ENCODE measurements at regions not wholly inside any gene's neighbourhood (a gene's known extent, or its start where the extent isn't known, plus 50 kb on each side); places are given as distances from the start of the nearest gene placed in this dataset.
A peak's percentile ranks its signal among the peaks of the same experiment; 100 is the strongest.
"Not testable (repeated sequence)": the region's sequence is repeated elsewhere in the genome, so short reads cannot be mapped to it uniquely, and the experiment has no call there.

DNA sequence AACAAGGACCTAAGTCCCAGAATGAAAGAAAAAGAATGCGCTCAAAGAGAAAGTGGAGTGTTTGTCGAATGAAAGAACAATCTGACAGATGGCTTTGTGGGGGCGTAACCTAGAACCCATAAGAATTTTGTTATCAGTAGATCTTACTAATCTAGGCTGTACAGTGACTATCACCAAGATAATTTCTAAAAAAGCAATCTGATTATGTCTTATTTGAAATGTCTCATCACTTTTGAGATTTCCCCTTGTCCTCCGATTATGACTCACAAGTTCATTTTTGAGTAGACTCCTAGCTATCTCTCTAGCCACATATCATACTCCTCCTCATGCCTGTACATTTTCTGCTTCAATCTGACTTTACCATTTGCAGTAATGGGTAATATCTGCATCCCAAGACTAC, 135.6 kb upstream of the SMARCA2 start:
- Histone ChIP-seq H3K27me3 (no peaks in the 10 kb centered on the region), H3K4me1 (peaks cover 8% of the 10 kb centered on the region), H3K27ac (no peak overlapping the region), H3K4me3 (no peak overlapping the region), H3K36me3 (no peaks in the 10 kb centered on the region), H3K9me3 (no peaks in the 10 kb centered on the region), H4K20me1 (no peaks in the 10 kb centered on the region), H3K9ac (no peak overlapping the region), H3K4me2 (no peak overlapping the region)
- TF ChIP-seq Cebpa-rat (IDR thresholded peaks at IDR 0.05), result no peak

- H3K36me3 ChIP-seq, result no peaks in the 10 kb centered on the region
- H3K4me2 ChIP-seq, result no peak overlapping the region
- H4K20me1 ChIP-seq, result no peaks in the 10 kb centered on the region
- H3K9ac ChIP-seq, result no peak overlapping the region
- H3K4me3 ChIP-seq, result no peak overlapping the region
- TF ChIP-seq Cebpa-rat (IDR thresholded peaks at IDR 0.05), result no peak
- peaks cover 8% of the 10 kb centered on the region for H3K4me1 ChIP-seq
- no peak overlapping the region for H3K27ac ChIP-seq
- H3K27me3 ChIP-seq, result no peaks in the 10 kb centered on the region
- no peaks in the 10 kb centered on the region for H3K9me3 ChIP-seq
Measured at GRCh38 chr9:1880038-1880565, 135.0 kb upstream of the SMARCA2 start.

GRCh38 chr9:1881708-1882295, 133.3 kb upstream of the SMARCA2 start:
- H3K4me3 ChIP-seq, result no peak overlapping the region
- H3K4me1 ChIP-seq, result peaks cover 8% of the 10 kb centered on the region
- no peaks in the 10 kb centered on the region for H3K9me3 ChIP-seq
- no peak for TF ChIP-seq Cebpa-rat (IDR thresholded peaks at IDR 0.05)
- H3K27me3 ChIP-seq, result no peaks in the 10 kb centered on the region
- H4K20me1 ChIP-seq, result no peaks in the 10 kb centered on the region
- H3K27ac ChIP-seq, result no peak overlapping the region
- no peak overlapping the region for H3K9ac ChIP-seq
- no peaks in the 10 kb centered on the region for H3K36me3 ChIP-seq
- H3K4me2 ChIP-seq, result no peak overlapping the region

DNA sequence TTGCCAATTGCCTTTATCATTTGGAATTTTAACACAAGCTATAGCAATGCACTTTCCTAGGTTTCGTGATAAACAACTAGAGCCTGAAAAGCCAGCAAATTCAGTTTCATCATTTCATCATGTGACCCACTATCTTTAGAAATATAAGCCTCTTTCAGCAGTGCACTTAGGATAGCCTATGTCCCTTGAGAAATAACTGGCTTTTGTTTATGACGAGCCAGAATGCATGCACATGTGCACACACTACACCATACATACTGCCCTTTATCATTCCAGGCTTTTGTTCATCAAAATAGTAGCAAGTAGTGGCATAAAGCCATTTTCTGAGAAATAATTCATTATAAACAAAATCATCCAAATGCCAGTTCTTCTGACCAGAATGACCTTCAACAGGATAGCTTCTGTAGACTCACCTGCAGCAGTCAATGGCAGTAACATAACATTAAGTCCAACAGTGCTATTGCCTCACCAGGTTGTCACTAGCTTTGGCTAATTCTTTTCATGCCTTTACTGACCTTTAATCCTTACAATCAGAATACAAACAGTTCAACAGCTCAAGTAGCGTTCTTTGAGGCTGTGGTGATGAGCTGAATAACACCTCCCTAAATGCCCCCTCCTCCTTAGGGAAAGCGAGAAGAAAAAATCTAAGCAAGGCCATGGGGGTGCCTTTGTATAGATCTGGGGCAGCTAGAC, 132.3 kb upstream of the SMARCA2 start:
- Histone ChIP-seq H3K4me2 (peak overlapping the region; percentile 30; the same call in 1 of the 2 replicates), H3K27me3 (no peaks in the 10 kb centered on the region), H3K4me3 (no peak overlapping the region), H4K20me1 (no peaks in the 10 kb centered on the region), H3K9me3 (no peaks in the 10 kb centered on the region), H3K4me1 (peaks cover 8% of the 10 kb centered on the region), H3K9ac (no peak overlapping the region), H3K36me3 (no peaks in the 10 kb centered on the region), H3K27ac (no peak overlapping the region)
- TF ChIP-seq Cebpa-rat (IDR thresholded peaks at IDR 0.05), result no peak

DNA sequence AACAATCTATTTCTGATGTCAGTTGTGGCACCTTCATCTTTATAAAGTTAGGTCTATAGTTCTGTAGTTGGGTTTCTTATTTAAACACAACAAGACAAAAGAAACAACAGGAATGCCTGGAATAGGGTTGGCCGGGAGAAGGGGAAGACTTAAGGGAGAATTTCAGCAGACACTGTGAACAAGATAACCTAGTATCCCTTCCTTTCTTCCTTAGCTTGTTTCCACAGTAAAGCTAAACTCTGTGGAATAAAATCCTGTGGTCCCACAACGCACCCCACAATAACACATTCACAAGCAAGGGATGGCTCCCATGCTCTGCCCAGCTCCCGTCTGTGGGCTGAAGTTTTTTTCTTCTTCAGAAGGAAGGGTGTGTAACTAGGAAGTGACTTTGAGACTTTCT, 124.9 kb upstream of the SMARCA2 start:
- Histone ChIP-seq H3K9me3 (no peaks in the 10 kb centered on the region), H3K4me3 (no peak overlapping the region)
- TF ChIP-seq Cebpa-rat (IDR thresholded peaks at IDR 0.05), result no peak

GRCh38 chr9:1890816-1891215, 124.3 kb upstream of the SMARCA2 start:
- H3K27me3 ChIP-seq, result no peaks in the 10 kb centered on the region
- no peak for TF ChIP-seq Cebpa-rat (IDR thresholded peaks at IDR 0.05)
- no peaks in the 10 kb centered on the region for H3K9me3 ChIP-seq
- H3K27ac ChIP-seq, result no peak overlapping the region
- no peak overlapping the region for H3K9ac ChIP-seq
- H3K36me3 ChIP-seq, result no peaks in the 10 kb centered on the region
- H4K20me1 ChIP-seq, result no peaks in the 10 kb centered on the region
- H3K4me3 ChIP-seq, result no peak overlapping the region
- no peak overlapping the region for H3K4me2 ChIP-seq
- H3K4me1 ChIP-seq, result peaks cover 6% of the 10 kb centered on the region

More for the DNA sequence above, 124.9 kb upstream of the SMARCA2 start:
- no peaks in the 10 kb centered on the region for H4K20me1 ChIP-seq
- no peaks in the 10 kb centered on the region for H3K36me3 ChIP-seq
- H3K27me3 ChIP-seq, result no peaks in the 10 kb centered on the region
- peaks cover 6% of the 10 kb centered on the region for H3K4me1 ChIP-seq
- H3K9ac ChIP-seq, result no peak overlapping the region
- no peak overlapping the region for H3K4me2 ChIP-seq
- no peak overlapping the region for H3K27ac ChIP-seq

GRCh38 chr9:1903080-1903704, 112.0 kb upstream of the SMARCA2 start:
- not testable (repeated sequence) for H3K27me3 ChIP-seq, H3K27ac ChIP-seq, H3K4me3 ChIP-seq, H3K36me3 ChIP-seq, H3K4me1 ChIP-seq, H3K9ac ChIP-seq, H4K20me1 ChIP-seq, H3K4me2 ChIP-seq
- H3K9me3 ChIP-seq, result peaks cover 46% of the 10 kb centered on the region

GRCh38 chr9:1907465-1907864, 107.7 kb upstream of the SMARCA2 start:
- no peak overlapping the region for H3K9ac ChIP-seq
- peaks cover 6% of the 10 kb centered on the region; the same call in 1 of the 2 replicates for H3K4me1 ChIP-seq
- no peaks in the 10 kb centered on the region for H3K36me3 ChIP-seq
- H3K9me3 ChIP-seq, result peaks cover 34% of the 10 kb centered on the region
- no peak overlapping the region for H3K4me3 ChIP-seq
- no peak overlapping the region for H3K4me2 ChIP-seq
- no peaks in the 10 kb centered on the region for H3K27me3 ChIP-seq
- H3K27ac ChIP-seq, result no peak overlapping the region
- H4K20me1 ChIP-seq, result no peaks in the 10 kb centered on the region
- TF ChIP-seq Cebpa-rat (IDR thresholded peaks at IDR 0.05), result no peak

- peaks cover 6% of the 10 kb centered on the region; the same call in 1 of the 2 replicates for H3K4me1 ChIP-seq
- peaks cover 19% of the 10 kb centered on the region for H3K9me3 ChIP-seq
- no peaks in the 10 kb centered on the region for H4K20me1 ChIP-seq
- no peak overlapping the region for H3K4me2 ChIP-seq
- H3K27me3 ChIP-seq, result no peaks in the 10 kb centered on the region
- TF ChIP-seq Cebpa-rat (IDR thresholded peaks at IDR 0.05), result no peak
- no peak overlapping the region for H3K9ac ChIP-seq
- H3K36me3 ChIP-seq, result no peaks in the 10 kb centered on the region
- H3K4me3 ChIP-seq, result no peak overlapping the region
- no peak overlapping the region for H3K27ac ChIP-seq
Measured at GRCh38 chr9:1909322-1909721, 105.8 kb upstream of the SMARCA2 start.

DNA sequence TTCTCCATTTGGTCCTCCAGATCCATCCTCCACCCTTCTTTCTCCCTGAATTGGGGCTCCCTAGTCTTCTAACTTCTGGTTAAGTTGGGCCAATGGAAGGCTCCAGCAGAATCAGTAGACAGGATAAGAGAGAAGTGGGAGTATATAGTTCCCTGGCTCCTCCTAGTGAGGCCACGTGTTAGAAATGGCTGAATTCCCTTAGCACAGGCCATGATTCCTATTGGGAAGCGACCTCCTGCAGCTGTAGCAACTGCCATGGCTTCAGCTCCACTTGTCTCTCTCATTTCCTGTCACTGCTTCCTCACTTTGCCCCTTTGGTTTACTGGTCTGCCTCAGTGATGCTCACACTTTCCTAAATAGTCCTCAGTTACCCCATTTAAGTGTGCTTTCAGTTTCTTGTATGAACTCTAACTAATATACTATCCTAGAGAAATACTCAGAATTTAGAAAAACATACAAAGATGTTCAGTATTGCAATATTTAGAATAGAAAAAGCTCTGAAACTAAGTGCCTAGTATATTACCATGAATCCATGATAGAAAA, 104.8 kb upstream of the SMARCA2 start:
- no peak for TF ChIP-seq Cebpa-rat (IDR thresholded peaks at IDR 0.05)
- Histone ChIP-seq H3K4me1 (peaks cover 6% of the 10 kb centered on the region; the same call in 1 of the 2 replicates), H3K4me3 (no peak overlapping the region), H3K9me3 (peaks cover 9% of the 10 kb centered on the region; the same call in 1 of the 2 replicates), H3K9ac (no peak overlapping the region), H3K27ac (no peak overlapping the region), H3K4me2 (no peak overlapping the region), H3K36me3 (no peaks in the 10 kb centered on the region), H3K27me3 (no peaks in the 10 kb centered on the region), H4K20me1 (no peaks in the 10 kb centered on the region)
